Astrocyte (in vitro differentiated cells and primary cell): ENCODE measurements at regions not wholly inside any gene's neighbourhood (a gene's known extent, or its start where the extent isn't known, plus 50 kb on each side); places are given as distances from the start of the nearest gene placed in this dataset.

Experiments used
- EZH2 ChIP-seq: IDR thresholded peaks from 2 replicates; pipeline ENCODE4 v1.6.1; 2012; ENCODE audit warnings: mild to moderate bottlenecking, low read length, inconsistent platforms; ENCODE audit not compliant: insufficient read depth
- TF ChIP-seq, protein P1 (sequence below): IDR thresholded peaks from 2 replicates; pipeline ENCODE4 v1.5.1; 2011; ENCODE audit warnings: low read depth, mild to moderate bottlenecking, inconsistent platforms, low read length, moderate library complexity; ENCODE audit not compliant: insufficient read depth

- TF ChIP-seq, protein P1, sequence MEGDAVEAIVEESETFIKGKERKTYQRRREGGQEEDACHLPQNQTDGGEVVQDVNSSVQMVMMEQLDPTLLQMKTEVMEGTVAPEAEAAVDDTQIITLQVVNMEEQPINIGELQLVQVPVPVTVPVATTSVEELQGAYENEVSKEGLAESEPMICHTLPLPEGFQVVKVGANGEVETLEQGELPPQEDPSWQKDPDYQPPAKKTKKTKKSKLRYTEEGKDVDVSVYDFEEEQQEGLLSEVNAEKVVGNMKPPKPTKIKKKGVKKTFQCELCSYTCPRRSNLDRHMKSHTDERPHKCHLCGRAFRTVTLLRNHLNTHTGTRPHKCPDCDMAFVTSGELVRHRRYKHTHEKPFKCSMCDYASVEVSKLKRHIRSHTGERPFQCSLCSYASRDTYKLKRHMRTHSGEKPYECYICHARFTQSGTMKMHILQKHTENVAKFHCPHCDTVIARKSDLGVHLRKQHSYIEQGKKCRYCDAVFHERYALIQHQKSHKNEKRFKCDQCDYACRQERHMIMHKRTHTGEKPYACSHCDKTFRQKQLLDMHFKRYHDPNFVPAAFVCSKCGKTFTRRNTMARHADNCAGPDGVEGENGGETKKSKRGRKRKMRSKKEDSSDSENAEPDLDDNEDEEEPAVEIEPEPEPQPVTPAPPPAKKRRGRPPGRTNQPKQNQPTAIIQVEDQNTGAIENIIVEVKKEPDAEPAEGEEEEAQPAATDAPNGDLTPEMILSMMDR: no peak
- no peak for TF ChIP-seq EZH2
These were observed 94.2 kb upstream of the ATXN1 start for GRCh38 chr6:16855460-16855859.
